ENCODE measurements at regions not wholly inside any gene's neighbourhood (a gene's known extent, or its start where the extent isn't known, plus 50 kb on each side); places are given as distances from the start of the nearest gene placed in this dataset.

GRCh38 chr13:83440465-83440864 lies 441.8 kb downstream of the SLITRK1 start:
- TF ChIP-seq CTCF (IDR thresholded peaks at IDR 0.05; ENCODE audit: extremely low read depth in 1 of 2, insufficient read depth in 1 of 2, low read depth in 1 of 2, low read length in 2 of 2), result no peak
- no peak for TF ChIP-seq JUN (IDR thresholded peaks at IDR 0.05; ENCODE audit: borderline replicate concordance, insufficient read depth, insufficient read length, low read depth)
- no peak for TF ChIP-seq POLR2AphosphoS5 (IDR thresholded peaks at IDR 0.05; ENCODE audit: insufficient read depth, low read depth, low read length)
- no peak for TF ChIP-seq POLR2A (IDR thresholded peaks at IDR 0.05; ENCODE audit: low read depth, low read length)
- TF ChIP-seq EZH2 (IDR thresholded peaks at IDR 0.05; ENCODE audit: borderline replicate concordance, low read depth, low read length, severe bottlenecking), result no peak
- TF ChIP-seq MAX (IDR thresholded peaks at IDR 0.05; ENCODE audit: insufficient read depth, insufficient read length), result no peak
- no peak for TF ChIP-seq MYC (IDR thresholded peaks at IDR 0.05; ENCODE audit: low read depth, low read length)
- no peak for TF ChIP-seq GATA2 (IDR thresholded peaks at IDR 0.05; ENCODE audit: insufficient read depth, insufficient read length, low read depth, low read length)
- no peak for TF ChIP-seq FOS (IDR thresholded peaks at IDR 0.05; ENCODE audit: borderline replicate concordance, insufficient read depth, low read length)

Measured in endothelial cell of umbilical vein (primary cell).